CD4-positive, CD25-positive, alpha-beta regulatory T cell (primary cell): ENCODE measurements at regions not wholly inside any gene's neighbourhood (a gene's known extent, or its start where the extent isn't known, plus 50 kb on each side); places are given as distances from the start of the nearest gene placed in this dataset.
A peak's percentile ranks its signal among the peaks of the same experiment; 100 is the strongest.

Source experiments
- ATAC-seq, 2 donors: fragments of 150-1000 bp; cut with Tn5 transposase; one replicate each; pipeline ENCODE4 v1.10.0; 2021; ENCODE audit warnings: low read depth in 2 of 2, moderate number of reproducible peaks in 2 of 2, moderate library complexity in 1 of 2
- DNase-seq, 3 donors: peaks; one replicate each; pipeline versions ENCODE4 v3.0.0 to v3.0.0-alpha.2; 2012 to 2022; ENCODE audit warnings: mixed read lengths in 1 of 3
- H3K27ac ChIP-seq: one replicate; pipeline ENCODE4 v1.7.0; 2013; ENCODE audit warnings: mild to moderate bottlenecking, low read length; ENCODE audit not compliant: insufficient read depth, poor library complexity, severe bottlenecking
- H3K27me3 ChIP-seq: one replicate; pipeline ENCODE4 v1.7.0; 2013; ENCODE audit warnings: low read length; ENCODE audit not compliant: control insufficient read depth, insufficient read depth
- H3K36me3 ChIP-seq: one replicate; pipeline ENCODE4 v1.7.0; 2013; ENCODE audit warnings: mild to moderate bottlenecking, low read length, moderate library complexity; ENCODE audit not compliant: control insufficient read depth, insufficient read depth
- H3K4me1 ChIP-seq: 2 replicates; pipeline ENCODE4 v1.7.0; 2013; ENCODE audit warnings: mild to moderate bottlenecking, low read length; ENCODE audit not compliant: insufficient read depth, control insufficient read depth, poor library complexity, severe bottlenecking
- H3K4me3 ChIP-seq: one replicate; pipeline ENCODE4 v1.7.0; 2013; ENCODE audit warnings: low read depth, mild to moderate bottlenecking, low read length, moderate library complexity
- H3K9me3 ChIP-seq, 2 experiments: 1 replicate in 1 of 2; 2 replicates in 1 of 2; pipeline ENCODE4 v1.7.0; 2013; ENCODE audit warnings: low read length in 2 of 2, mild to moderate bottlenecking in 1 of 2, moderate library complexity in 1 of 2; ENCODE audit not compliant: control insufficient read depth in 2 of 2
- H3K27ac Mint-ChIP-seq, 3 donors: one replicate each; pipeline ENCODE4 v1.8.0; 2020 to 2022; ENCODE audit warnings: mild to moderate bottlenecking in 3 of 3, mixed read lengths in 3 of 3, moderate library complexity in 2 of 3
- H3K27me3 Mint-ChIP-seq: one replicate; pipeline ENCODE4 v1.8.0; 2022; ENCODE audit warnings: mild to moderate bottlenecking, mixed read lengths
- H3K36me3 Mint-ChIP-seq: one replicate; pipeline ENCODE4 v1.8.0; 2020; ENCODE audit warnings: mixed read lengths
- H3K4me1 Mint-ChIP-seq, 4 donors: one replicate each; pipeline ENCODE4 v1.8.0; 2020 to 2022; ENCODE audit warnings: mixed read lengths in 4 of 4, mild to moderate bottlenecking in 1 of 4
- H3K4me3 Mint-ChIP-seq, 4 donors: one replicate each; pipeline ENCODE4 v1.8.0; 2020 to 2022; ENCODE audit warnings: mild to moderate bottlenecking in 4 of 4, mixed read lengths in 4 of 4, moderate library complexity in 3 of 4
- H3K9me3 Mint-ChIP-seq, 7 donors: one replicate each; pipeline ENCODE4 v1.8.0; 2020 to 2022; ENCODE audit warnings: mixed read lengths in 7 of 7, mild to moderate bottlenecking in 3 of 7, moderate library complexity in 2 of 7

- no peaks in the 10 kb centered on the region for H3K36me3 Mint-ChIP-seq
Observed at GRCh38 chr20:48458601-48459385, 369.0 kb downstream of the PREX1 start.

GRCh38 chr20:48458003-48458377 is 369.8 kb downstream of the PREX1 start:
- H3K4me3 ChIP-seq: no peak overlapping the region
- peaks cover 0 to 1% (median 0%) of the 10 kb centered on the region in 7 donors for H3K9me3 Mint-ChIP-seq
- H3K4me3 Mint-ChIP-seq: no peak overlapping the region
- no peaks in the 10 kb centered on the region for H3K27me3 Mint-ChIP-seq
- no peak for ATAC-seq
- no peaks in the 10 kb centered on the region for H3K4me1 Mint-ChIP-seq
- H3K27ac ChIP-seq: no peak overlapping the region
- no peaks in the 10 kb centered on the region for H3K36me3 Mint-ChIP-seq
- H3K4me1 ChIP-seq: no peaks in the 10 kb centered on the region
- DNase-seq: no peak
- H3K9me3 ChIP-seq: no peaks in the 10 kb centered on the region
- H3K27me3 ChIP-seq: no peaks in the 10 kb centered on the region
- no peaks in the 10 kb centered on the region for H3K36me3 ChIP-seq
- no peak overlapping the region for H3K27ac Mint-ChIP-seq

More at GRCh38 chr20:48458601-48459385, 369.0 kb downstream of the PREX1 start:
- no peak overlapping the region for H3K4me3 ChIP-seq
- no peaks in the 10 kb centered on the region for H3K4me1 Mint-ChIP-seq
- no peaks in the 10 kb centered on the region for H3K4me1 ChIP-seq
- DNase-seq (no peak), ATAC-seq (no peak)
- peaks cover 0 to 1% (median 0%) of the 10 kb centered on the region in 7 donors for H3K9me3 Mint-ChIP-seq
- no peak overlapping the region for H3K27ac ChIP-seq
- no peaks in the 10 kb centered on the region for H3K27me3 Mint-ChIP-seq
- no peaks in the 10 kb centered on the region for H3K36me3 ChIP-seq
- no peak overlapping the region for H3K4me3 Mint-ChIP-seq
- no peaks in the 10 kb centered on the region for H3K9me3 ChIP-seq
- H3K27ac Mint-ChIP-seq: peak overlapping the region in 1 of 3 donors; percentile 60
- no peaks in the 10 kb centered on the region for H3K27me3 ChIP-seq

DNA sequence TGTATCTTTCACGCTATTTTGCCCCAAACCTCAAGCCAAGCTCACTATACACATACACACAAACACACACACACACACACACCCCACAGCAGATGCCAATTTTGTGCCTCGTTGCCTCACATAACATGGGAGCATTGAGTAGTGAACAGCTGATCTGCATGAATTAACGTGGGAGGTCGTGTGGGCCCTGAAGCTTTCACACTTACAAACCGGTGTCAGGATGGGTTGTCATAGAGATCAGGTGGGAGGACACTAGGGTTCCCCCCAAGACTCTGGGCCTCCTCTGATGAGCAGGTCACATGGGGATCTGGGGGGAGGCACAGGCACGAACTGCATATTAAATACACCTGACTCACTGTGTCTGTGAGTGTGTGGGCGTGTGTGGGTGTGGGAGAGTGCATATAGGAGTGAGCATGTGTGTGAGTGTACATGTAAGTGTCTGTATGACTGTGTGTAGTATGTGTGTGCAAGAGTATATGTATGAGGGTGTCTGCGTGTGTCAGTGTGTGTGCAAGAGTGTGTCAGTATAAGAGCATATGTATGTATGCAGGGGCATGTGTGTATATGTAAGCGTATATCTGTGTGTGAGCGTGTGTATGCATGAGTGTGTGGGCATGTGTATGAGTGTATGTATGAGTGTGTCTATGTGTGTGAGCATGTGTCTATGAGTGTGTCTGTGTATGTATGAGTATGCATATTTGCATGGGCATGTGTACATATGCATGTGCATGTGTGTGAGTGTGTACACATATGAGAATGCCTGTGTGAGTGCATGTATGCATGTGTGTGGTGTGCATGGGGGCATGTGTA is 370.4 kb downstream of the PREX1 start:
- no peak for ATAC-seq
- Histone ChIP-seq H3K27me3 (no peaks in the 10 kb centered on the region), H3K4me1 (no peaks in the 10 kb centered on the region), H3K36me3 (no peaks in the 10 kb centered on the region), H3K4me3 (no peak overlapping the region), H3K9me3 (no peaks in the 10 kb centered on the region), H3K27ac (no peak overlapping the region)
- no peaks in the 10 kb centered on the region for H3K27me3 Mint-ChIP-seq
- H3K9me3 Mint-ChIP-seq: peaks cover 0 to 1% (median 0%) of the 10 kb centered on the region in 7 donors
- no peaks in the 10 kb centered on the region for H3K36me3 Mint-ChIP-seq
- H3K4me1 Mint-ChIP-seq: no peaks in the 10 kb centered on the region
- H3K4me3 Mint-ChIP-seq: no peak overlapping the region
- DNase-seq: no peak
- no peak overlapping the region for H3K27ac Mint-ChIP-seq

DNA sequence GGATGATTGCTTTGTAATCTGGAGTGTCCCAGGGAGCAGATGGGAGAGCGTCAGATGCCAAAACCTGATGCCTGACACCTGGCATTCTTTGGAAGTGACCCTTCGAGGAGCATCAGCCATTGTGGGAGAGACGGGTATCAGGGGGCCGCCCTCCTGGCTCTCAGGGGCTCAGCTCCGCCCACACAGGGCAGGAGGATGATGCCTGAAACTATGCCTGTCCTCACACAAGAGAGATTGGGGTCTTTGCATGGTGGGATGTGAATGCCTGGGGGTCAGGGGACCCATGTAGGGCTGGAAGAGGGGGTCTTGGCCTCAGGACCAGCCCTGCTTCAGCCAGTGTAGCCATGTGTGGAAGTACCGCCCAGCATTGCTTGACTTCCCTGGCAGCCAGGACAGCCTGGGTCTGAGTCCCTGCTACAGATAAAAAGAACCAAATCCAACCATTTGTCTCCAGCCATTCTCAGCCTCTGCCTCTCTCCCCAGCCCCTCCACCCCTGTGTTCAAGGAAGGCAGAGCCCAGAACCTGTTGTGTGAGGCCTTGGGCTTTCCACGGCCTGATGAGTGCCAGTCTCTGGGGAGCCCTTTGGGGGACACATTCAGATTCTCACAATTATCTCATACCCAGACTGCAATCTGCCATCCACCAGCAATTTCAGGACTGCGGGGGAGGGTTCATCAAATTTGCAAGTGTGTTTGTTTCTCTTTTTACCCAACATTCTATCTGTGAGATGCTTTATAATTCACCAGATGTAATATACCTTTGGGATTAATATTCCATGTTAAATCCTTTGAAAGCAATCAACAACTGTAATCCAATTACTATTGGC is 371.2 kb downstream of the PREX1 start:
- Histone ChIP-seq H3K36me3 (no peaks in the 10 kb centered on the region), H3K4me1 (no peaks in the 10 kb centered on the region), H3K27ac (no peak overlapping the region), H3K9me3 (no peaks in the 10 kb centered on the region), H3K27me3 (no peaks in the 10 kb centered on the region), H3K4me3 (no peak overlapping the region)
- H3K27ac Mint-ChIP-seq: no peak overlapping the region
- no peaks in the 10 kb centered on the region for H3K4me1 Mint-ChIP-seq
- no peaks in the 10 kb centered on the region for H3K36me3 Mint-ChIP-seq
- H3K27me3 Mint-ChIP-seq: no peaks in the 10 kb centered on the region
- H3K9me3 Mint-ChIP-seq: peaks cover 0 to 1% (median 0%) of the 10 kb centered on the region in 7 donors
- no peak for DNase-seq
- H3K4me3 Mint-ChIP-seq: no peak overlapping the region
- ATAC-seq: no peak

- Histone ChIP-seq H3K27me3 (no peaks in the 10 kb centered on the region), H3K4me1 (no peaks in the 10 kb centered on the region), H3K36me3 (no peaks in the 10 kb centered on the region), H3K27ac (no peak overlapping the region), H3K4me3 (no peak overlapping the region), H3K9me3 (no peaks in the 10 kb centered on the region)
- Mint-ChIP-seq H3K27ac (no peak overlapping the region), H3K4me3 (no peak overlapping the region), H3K27me3 (no peaks in the 10 kb centered on the region), H3K9me3 (peaks cover 0 to 1% (median 0%) of the 10 kb centered on the region in 7 donors), H3K4me1 (no peaks in the 10 kb centered on the region), H3K36me3 (no peaks in the 10 kb centered on the region)
- ATAC-seq: no peak
- no peak for DNase-seq
Observed at GRCh38 chr20:48455651-48456365, 372.0 kb downstream of the PREX1 start.

- Histone ChIP-seq H3K9me3 (no peaks in the 10 kb centered on the region), H3K27me3 (no peaks in the 10 kb centered on the region), H3K4me3 (no peak overlapping the region), H3K4me1 (no peaks in the 10 kb centered on the region), H3K36me3 (no peaks in the 10 kb centered on the region), H3K27ac (no peak overlapping the region)
- no peak overlapping the region for H3K4me3 Mint-ChIP-seq
- peaks cover 0 to 1% (median 0%) of the 10 kb centered on the region in 7 donors for H3K9me3 Mint-ChIP-seq
- no peaks in the 10 kb centered on the region for H3K27me3 Mint-ChIP-seq
- H3K36me3 Mint-ChIP-seq: no peaks in the 10 kb centered on the region
- no peak for ATAC-seq
- H3K27ac Mint-ChIP-seq: no peak overlapping the region
- no peaks in the 10 kb centered on the region for H3K4me1 Mint-ChIP-seq
- no peak for DNase-seq
Observed at GRCh38 chr20:48454671-48455490, 372.9 kb downstream of the PREX1 start.
